Stomach (tissue), 4 donors: ENCODE measurements at regions not wholly inside any gene's neighbourhood (a gene's known extent, or its start where the extent isn't known, plus 50 kb on each side); places are given as distances from the start of the nearest gene placed in this dataset.

Experiments used
- CTCF ChIP-seq, 7 experiments: fragments of 450-650 bp in 4 of 7; fragments of 200-600 bp in 3 of 7; sonication (generic) in 3 of 7; IDR thresholded peaks; one replicate each; pipeline ENCODE4 v1.5.1; 2016 to 2019; ENCODE audit warnings: antibody characterized with exemption in 7 of 7, control low read depth in 2 of 7, mild to moderate bottlenecking in 1 of 7
- POLR2A ChIP-seq, 4 donors: fragments of 450-650 bp; IDR thresholded peaks; one replicate each; pipeline ENCODE4 v1.6.1; 2016; ENCODE audit warnings: antibody characterized with exemption in 4 of 4, control low read depth in 2 of 4, mild to moderate bottlenecking in 1 of 4, moderate library complexity in 1 of 4
- POLR2AphosphoS5 ChIP-seq, 3 donors: sonication (generic); formaldehyde crosslinking; IDR thresholded peaks; one replicate each; pipeline ENCODE4 v1.6.1; 2016; ENCODE audit warnings: antibody characterized with exemption in 3 of 3

DNA sequence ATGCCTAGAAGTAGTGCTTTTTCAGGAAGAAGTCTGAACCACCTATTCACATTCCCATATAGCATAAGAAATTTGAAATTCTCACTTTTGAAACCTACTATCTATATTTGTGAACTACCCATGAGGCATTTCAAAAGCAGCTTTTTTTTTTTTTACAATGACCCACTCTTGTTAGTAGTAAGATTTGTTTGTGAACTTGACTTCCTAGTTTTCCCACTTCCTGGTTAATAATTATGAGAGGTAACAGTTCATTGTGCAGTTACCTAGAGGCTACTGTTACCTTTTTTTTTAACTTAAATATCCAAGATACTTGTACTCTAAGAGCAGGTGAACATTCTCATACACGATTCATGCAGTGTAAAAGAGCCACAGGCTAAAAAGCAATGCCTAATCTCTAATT is 371.7 kb upstream of the ADGRL2 start:
- TF ChIP-seq POLR2AphosphoS5 (IDR thresholded peaks at IDR 0.05) (no peak), CTCF (IDR thresholded peaks at IDR 0.05) (no peak), POLR2A (IDR thresholded peaks at IDR 0.05) (no peak)
